A549 (cell line): ENCODE measurements at regions not wholly inside any gene's neighbourhood (a gene's known extent, or its start where the extent isn't known, plus 50 kb on each side); places are given as distances from the start of the nearest gene placed in this dataset.

Experiments
- BHLHE40 ChIP-seq: IDR thresholded peaks from 2 replicates; pipeline ENCODE4 v1.6.1; 2012; ENCODE audit warnings: low read depth, low read length, inconsistent platforms
- EP300 ChIP-seq, 2 experiments: fragments of >200 bp; sonication (Bioruptor Twin); formaldehyde crosslinking; IDR thresholded peaks; 2 replicates in 1 of 2; 3 replicates in 1 of 2; pipeline ENCODE4 v1.6.1; 2016 to 2017
- MAZ ChIP-seq: fragments of 150-350 bp; IDR thresholded peaks from 2 replicates; pipeline ENCODE4 v1.6.1; 2014; ENCODE audit warnings: antibody characterized with exemption, low read depth, low read length, borderline replicate concordance
- POLR2A ChIP-seq: IDR thresholded peaks from 2 replicates; pipeline ENCODE4 v1.6.1; 2012; ENCODE audit warnings: mild to moderate bottlenecking, low read length
- RAD21 ChIP-seq, 2 experiments: fragments of >200 bp in 1 of 2; sonication (Bioruptor Twin) in 1 of 2; formaldehyde crosslinking in 1 of 2; IDR thresholded peaks in 1 of 2; conservative IDR thresholded peaks in 1 of 2; 2 replicates in 1 of 2; 3 replicates in 1 of 2; pipeline ENCODE4 v1.6.1; 2012 to 2018; ENCODE audit warnings: inconsistent platforms in 1 of 2
- RCOR1 ChIP-seq: fragments of 150-350 bp; IDR thresholded peaks from 2 replicates; pipeline ENCODE4 v1.6.1; 2014; ENCODE audit warnings: antibody characterized with exemption, low read length, low read depth
- TF ChIP-seq, protein P1 (sequence below): fragments of >200 bp; sonication (Bioruptor Twin); formaldehyde crosslinking; IDR thresholded peaks from 3 replicates; pipeline ENCODE4 v1.5.1; 2016
- TF ChIP-seq, protein P2 (sequence below): fragments of 150-350 bp; IDR thresholded peaks from 2 replicates; pipeline ENCODE4 v1.6.1; 2014; ENCODE audit warnings: low read depth, mild to moderate bottlenecking, low read length

DNA sequence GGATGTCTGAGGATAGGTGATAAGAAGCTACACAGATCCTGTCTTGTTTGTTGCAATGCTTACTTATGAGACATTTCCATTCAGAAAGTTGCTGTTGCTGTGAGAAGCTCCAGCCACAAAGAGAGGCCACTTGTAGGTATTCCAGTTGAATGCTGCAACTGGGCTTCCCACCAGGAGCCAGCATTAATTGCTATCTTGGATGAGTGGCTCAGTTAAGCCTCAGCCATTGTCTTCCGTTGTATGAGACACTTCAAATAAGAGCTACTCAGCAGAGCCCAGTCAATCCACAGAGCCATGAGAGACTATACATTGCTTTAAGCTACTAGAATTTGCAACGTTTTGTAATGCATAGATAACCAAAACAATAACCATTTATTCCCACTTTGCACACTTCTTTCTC lies 104.3 kb upstream of the ARRDC3 start:
- TF ChIP-seq, protein P1, sequence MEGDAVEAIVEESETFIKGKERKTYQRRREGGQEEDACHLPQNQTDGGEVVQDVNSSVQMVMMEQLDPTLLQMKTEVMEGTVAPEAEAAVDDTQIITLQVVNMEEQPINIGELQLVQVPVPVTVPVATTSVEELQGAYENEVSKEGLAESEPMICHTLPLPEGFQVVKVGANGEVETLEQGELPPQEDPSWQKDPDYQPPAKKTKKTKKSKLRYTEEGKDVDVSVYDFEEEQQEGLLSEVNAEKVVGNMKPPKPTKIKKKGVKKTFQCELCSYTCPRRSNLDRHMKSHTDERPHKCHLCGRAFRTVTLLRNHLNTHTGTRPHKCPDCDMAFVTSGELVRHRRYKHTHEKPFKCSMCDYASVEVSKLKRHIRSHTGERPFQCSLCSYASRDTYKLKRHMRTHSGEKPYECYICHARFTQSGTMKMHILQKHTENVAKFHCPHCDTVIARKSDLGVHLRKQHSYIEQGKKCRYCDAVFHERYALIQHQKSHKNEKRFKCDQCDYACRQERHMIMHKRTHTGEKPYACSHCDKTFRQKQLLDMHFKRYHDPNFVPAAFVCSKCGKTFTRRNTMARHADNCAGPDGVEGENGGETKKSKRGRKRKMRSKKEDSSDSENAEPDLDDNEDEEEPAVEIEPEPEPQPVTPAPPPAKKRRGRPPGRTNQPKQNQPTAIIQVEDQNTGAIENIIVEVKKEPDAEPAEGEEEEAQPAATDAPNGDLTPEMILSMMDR: no peak
- TF ChIP-seq MAZ: no peak
- TF ChIP-seq EP300 (IDR thresholded peaks at IDR 0.05): no peak
- no peak for TF ChIP-seq POLR2A
- TF ChIP-seq, protein P2, sequence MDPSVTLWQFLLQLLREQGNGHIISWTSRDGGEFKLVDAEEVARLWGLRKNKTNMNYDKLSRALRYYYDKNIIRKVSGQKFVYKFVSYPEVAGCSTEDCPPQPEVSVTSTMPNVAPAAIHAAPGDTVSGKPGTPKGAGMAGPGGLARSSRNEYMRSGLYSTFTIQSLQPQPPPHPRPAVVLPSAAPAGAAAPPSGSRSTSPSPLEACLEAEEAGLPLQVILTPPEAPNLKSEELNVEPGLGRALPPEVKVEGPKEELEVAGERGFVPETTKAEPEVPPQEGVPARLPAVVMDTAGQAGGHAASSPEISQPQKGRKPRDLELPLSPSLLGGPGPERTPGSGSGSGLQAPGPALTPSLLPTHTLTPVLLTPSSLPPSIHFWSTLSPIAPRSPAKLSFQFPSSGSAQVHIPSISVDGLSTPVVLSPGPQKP: no peak
- TF ChIP-seq RAD21 (conservative IDR thresholded peaks at IDR 0.05 in 1 of 2, IDR thresholded peaks at IDR 0.05 in 1 of 2): no peak
- no peak for TF ChIP-seq RCOR1
- no peak for TF ChIP-seq BHLHE40
